Fibroblast of skin of abdomen (primary cell): ENCODE measurements at regions not wholly inside any gene's neighbourhood (a gene's known extent, or its start where the extent isn't known, plus 50 kb on each side); places are given as distances from the start of the nearest gene placed in this dataset.
A peak's percentile ranks its signal among the peaks of the same experiment; 100 is the strongest.

Source experiments
- DNase-seq: peaks from one replicate; pipeline ENCODE4 v3.0.0-alpha.2; 2013

- DNase-seq, result no peak
Observed at GRCh38 chr13:84542348-84542747, 660.1 kb upstream of the SLITRK1 start.

- no peak for DNase-seq
Observed at GRCh38 chr13:84536906-84537305, 654.6 kb upstream of the SLITRK1 start.

DNA sequence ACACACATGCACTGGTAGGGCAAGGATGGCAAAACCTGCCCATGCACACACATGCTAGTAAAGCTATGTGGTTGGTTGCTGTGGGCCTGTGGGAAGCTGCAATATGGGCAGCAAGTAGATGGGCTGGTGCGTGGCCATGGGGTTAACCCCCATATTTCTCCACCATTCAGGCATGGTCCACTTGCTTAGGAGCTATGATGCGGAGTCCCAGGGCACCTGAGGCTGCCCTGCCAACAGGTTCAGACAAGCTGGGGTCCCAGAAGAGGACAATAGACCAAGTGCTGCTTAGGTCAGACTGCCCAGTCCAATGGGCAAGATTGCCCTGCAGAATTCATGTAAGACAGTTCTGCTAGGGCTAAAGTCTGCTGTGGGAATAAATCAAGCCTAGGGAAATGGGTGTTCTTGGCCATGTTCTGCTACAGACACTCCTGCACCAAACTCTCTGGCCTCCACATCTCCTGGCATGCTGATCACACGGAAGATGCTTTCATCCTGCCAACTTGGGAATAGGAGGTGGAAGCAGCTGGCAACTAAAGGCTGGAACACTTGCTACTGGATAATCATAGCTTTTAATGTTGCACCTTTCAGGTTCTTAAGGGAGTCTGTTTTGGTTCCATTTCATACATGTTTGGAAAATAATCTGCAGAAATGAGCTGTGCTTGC lies 646.3 kb upstream of the SLITRK1 start:
- DNase-seq, result no peak

- no peak for DNase-seq
Observed at GRCh38 chr13:84525865-84526264, 643.6 kb upstream of the SLITRK1 start.

DNA sequence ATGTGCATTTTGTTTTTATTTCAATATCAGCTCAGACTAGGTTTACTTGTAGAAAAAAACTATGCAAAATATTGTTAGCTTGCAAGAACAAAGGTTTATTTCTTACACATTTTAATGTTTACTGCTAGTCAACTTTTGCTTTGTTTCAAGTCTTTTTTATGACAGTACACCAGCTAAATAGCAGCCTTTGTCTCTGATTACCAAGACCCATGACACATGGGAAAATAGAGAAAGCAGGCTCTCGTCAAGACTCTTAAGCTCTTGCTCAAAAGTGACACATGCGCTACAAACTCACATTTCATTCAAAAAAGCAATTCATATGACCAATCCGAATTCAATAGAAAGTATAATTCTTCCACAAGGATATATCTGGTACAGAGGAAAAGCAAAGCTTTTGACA lies 642.3 kb upstream of the SLITRK1 start:
- DNase-seq, result no peak

- no peak for DNase-seq
Observed at GRCh38 chr13:84500016-84500415, 617.7 kb upstream of the SLITRK1 start.

DNA sequence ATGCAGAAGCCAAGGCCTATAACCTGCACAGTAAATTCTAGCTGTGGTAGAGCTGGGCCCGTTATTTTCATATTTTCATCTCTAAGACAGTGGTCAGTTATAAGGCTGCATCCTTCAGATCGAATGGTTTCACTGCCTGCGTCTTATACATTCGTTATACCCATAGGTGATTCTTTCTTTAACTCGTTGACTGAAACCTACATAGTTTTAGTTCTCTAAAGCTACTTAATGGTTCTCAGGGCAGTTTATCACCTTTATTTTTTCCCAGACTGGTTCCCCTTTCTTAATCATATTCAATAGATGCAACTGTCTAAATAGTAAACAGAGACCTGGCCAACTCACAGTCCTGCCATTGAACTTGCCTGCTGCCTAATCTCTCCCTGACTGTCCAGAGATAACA lies 615.3 kb upstream of the SLITRK1 start:
- DNase-seq, result no peak

DNA sequence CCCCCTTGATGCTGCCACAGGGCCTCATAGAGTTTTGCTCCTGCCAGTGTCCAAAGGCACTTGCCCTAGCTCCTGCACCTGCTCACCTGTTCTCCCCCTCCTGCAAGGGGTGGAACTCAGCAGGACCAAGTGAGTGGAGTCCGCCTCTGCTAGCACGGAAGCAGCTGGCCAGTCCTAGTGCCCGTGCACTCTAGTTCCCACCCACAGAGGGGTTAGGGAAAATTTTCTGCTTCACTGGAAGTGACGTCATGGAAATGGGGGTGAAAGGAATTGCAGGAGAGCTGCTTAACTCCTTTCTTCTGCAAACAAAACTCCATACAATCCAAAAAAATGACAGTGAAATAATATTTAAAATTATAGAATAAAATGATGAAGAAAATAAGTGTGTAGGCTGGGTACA lies 609.7 kb upstream of the SLITRK1 start:
- no peak for DNase-seq

DNA sequence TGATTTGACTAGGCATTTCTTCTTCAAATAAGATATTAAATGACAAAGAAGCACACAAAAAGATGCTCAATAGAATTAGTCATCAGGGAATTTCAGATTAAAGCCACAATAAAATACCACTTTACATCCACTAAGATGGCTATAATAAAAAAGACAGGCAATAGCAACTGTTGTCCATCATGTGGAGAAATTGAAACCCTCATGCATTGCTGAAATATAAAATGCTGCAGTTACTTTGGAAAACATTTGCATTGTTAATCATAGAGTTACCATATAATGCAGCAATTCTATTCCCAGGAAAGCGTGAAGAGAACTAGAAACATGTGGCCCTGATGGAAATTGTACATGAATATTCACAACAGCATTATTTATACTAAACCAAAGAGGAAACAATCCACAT lies 605.5 kb upstream of the SLITRK1 start:
- no peak for DNase-seq

GRCh38 chr13:84481958-84482357 lies 599.7 kb upstream of the SLITRK1 start:
- DNase-seq, result peak; percentile 88

DNA sequence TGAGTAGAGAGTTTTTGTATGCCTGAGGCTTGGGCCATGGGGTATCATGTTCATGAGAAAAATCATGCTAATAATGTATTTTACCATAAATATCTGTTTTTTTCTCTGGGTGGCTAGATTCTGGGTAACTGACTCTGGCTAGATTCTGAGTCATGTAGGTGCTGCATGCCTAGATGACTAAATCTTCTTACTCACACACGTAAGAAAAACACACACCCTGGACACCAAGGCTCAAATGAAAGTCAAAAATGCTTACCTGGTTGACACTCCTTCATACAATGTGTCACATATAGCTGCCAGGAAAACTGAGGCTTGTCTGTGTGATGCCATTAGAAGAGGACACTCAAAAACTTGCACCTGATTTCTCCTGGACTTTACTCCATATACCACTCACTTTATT lies 597.4 kb upstream of the SLITRK1 start:
- peak; percentile 21 for DNase-seq

DNA sequence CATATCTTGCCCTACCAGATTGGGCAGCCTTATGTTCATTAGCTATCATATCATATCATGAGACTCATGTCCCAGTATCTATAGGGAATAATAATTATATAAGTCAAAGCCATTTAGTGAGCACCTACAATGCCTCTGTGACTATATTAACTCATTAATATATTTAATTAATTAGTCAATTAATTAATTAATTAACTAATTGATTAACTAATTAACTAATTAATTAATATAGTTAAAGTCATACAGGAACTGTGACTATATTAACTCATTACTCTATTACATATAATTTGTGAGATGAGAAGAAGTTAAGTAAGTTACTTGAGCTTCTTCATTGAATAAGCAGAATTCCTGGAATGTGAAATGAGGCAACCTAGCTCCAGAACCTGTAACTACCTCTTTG lies 588.3 kb upstream of the SLITRK1 start:
- peak; percentile 17 for DNase-seq

GRCh38 chr13:84466461-84466860 lies 584.2 kb upstream of the SLITRK1 start:
- DNase-seq, result peak; percentile 41

DNA sequence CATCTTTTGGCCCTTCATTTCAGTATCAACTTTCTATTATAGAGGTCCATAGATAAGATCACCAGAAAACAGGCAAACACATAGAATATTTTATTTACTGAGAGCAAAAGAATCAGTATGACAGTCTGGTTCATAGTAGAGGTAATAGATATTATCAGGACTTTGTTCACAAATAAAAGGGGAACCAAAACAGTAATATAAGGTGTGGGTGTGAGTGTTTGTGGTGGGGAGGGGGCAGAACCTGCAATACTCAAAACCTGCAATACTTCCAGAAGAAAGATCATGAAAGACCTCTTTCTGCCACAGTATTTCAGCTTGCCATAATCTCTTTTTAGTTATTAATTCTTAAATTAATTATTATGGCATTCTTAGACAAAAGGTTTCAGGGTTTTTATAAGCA lies 578.7 kb upstream of the SLITRK1 start:
- no peak for DNase-seq

GRCh38 chr13:84455143-84455905 lies 573.0 kb upstream of the SLITRK1 start:
- DNase-seq, result no peak

- DNase-seq, result no peak
Observed at GRCh38 chr13:84447640-84447978, 565.3 kb upstream of the SLITRK1 start.

DNA sequence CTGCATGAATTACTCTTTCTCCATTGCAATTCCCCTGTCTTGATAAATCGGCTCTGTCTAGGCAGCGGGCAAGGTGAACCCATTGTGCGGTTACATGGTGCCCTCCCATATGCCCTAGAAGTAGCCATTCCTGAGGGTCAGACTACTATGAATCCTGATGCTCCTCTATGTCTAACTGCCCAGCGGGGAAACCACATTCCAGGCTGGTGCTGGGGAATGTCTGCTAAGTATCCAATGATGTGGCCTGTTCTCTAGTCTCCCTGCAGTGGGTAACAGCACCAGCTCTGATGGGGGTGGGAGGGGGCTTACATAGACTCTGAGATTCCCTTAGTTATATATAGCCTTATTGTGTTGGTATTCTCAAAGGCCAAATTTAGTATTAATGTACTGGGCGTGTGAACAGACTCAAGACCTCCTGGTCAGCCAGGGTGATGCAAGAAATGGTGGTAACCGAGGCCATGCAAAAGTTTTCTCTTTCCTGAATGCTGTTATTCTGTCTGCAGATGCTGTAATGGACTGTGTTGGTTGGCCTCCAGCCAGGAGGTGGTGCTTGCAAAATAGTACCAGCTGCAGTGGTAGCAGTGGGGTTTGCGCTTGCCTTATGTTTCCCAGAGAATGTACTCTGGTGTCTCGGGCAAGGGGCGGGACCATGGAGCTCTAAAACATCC lies 564.8 kb upstream of the SLITRK1 start:
- DNase-seq, result peak; percentile 84

DNA sequence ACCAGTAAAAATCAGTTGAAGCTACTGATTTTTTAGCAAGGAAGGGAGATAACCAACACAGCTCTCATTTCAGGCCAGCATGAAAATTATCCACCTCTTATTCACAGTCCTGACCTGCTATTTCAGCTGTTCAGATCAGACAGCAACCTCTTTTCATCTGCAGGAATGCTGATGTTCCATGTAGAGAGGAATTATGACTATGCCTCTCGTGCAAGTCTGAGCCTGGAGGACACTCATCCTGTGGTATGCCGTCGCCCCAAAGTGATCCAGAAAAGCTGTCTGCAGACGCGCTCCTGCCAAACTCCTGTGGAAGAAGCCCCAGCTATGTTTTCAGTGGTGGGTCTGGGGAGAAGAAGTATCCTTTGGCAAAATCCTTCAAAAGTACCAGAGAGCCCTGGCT lies 563.5 kb upstream of the SLITRK1 start:
- DNase-seq, result peak; percentile 89

GRCh38 chr13:84443463-84443862 lies 561.2 kb upstream of the SLITRK1 start:
- DNase-seq, result no peak

- DNase-seq, result peak; percentile 71
Observed at GRCh38 chr13:84439108-84439507, 556.8 kb upstream of the SLITRK1 start.

GRCh38 chr13:84433024-84433423 lies 550.8 kb upstream of the SLITRK1 start:
- peak; percentile 91 for DNase-seq

GRCh38 chr13:84431646-84432045 lies 549.4 kb upstream of the SLITRK1 start:
- DNase-seq, result peak; percentile 64

DNA sequence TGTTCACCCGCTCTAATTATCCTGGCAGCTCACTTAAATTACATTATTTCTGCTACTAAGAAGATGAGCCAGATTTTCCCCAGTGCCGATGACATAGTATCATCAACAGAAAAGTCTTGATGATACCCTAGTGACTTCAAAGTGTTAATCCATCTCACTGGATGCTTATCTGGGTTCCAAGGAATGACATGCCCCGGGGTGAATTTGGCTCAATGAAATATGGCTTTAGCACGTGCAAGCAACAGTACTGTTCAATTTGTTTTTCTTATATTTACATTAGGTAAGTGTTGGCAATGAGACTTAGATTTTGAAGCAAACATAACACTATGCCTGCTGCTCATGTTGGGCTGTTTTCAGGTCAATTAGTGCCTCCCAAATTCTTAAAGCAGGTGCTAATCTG lies 548.2 kb upstream of the SLITRK1 start:
- no peak for DNase-seq

- peak; percentile 86 for DNase-seq
Observed at GRCh38 chr13:84430015-84430414, 547.7 kb upstream of the SLITRK1 start.
